22Rv1 (cell line): ENCODE measurements at regions not wholly inside any gene's neighbourhood (a gene's known extent, or its start where the extent isn't known, plus 50 kb on each side); places are given as distances from the start of the nearest gene placed in this dataset.
A peak's percentile ranks its signal among the peaks of the same experiment; 100 is the strongest.

Experiments
- H3K27ac ChIP-seq: fragments of 450-650 bp; 2 replicates; pipeline ENCODE4 v1.5.1; 2017
- CTCF ChIP-seq: fragments of 450-650 bp; IDR thresholded peaks from 2 replicates; pipeline ENCODE4 v1.5.1; 2017; ENCODE audit warnings: mild to moderate bottlenecking
- ZFX ChIP-seq: fragments of 450-650 bp; IDR thresholded peaks from 2 replicates; pipeline ENCODE4 v1.6.1; 2017; ENCODE audit warnings: antibody characterized with exemption, borderline replicate concordance

- TF ChIP-seq CTCF: no peak
- no peak for TF ChIP-seq ZFX
- no peak overlapping the region for H3K27ac ChIP-seq
Observed at GRCh38 chr12:97946701-97947100, 484.1 kb downstream of the RMST start.

GRCh38 chr12:97948591-97948990 lies 486.0 kb downstream of the RMST start:
- TF ChIP-seq ZFX (no peak), CTCF (no peak)
- no peak overlapping the region for H3K27ac ChIP-seq

GRCh38 chr12:97951239-97951638 lies 488.6 kb downstream of the RMST start:
- H3K27ac ChIP-seq: no peak overlapping the region
- no peak for TF ChIP-seq ZFX
- no peak for TF ChIP-seq CTCF

- H3K27ac ChIP-seq: no peak overlapping the region
- TF ChIP-seq ZFX: no peak
- TF ChIP-seq CTCF: no peak
Observed at GRCh38 chr12:97951717-97952116, 489.1 kb downstream of the RMST start.

- no peak for TF ChIP-seq ZFX
- no peak for TF ChIP-seq CTCF
Observed at GRCh38 chr12:97957109-97957508, 494.5 kb downstream of the RMST start.

GRCh38 chr12:97960225-97960624 lies 497.6 kb downstream of the RMST start:
- no peak for TF ChIP-seq CTCF
- H3K27ac ChIP-seq: no peak overlapping the region

More at GRCh38 chr12:97957109-97957508, 494.5 kb downstream of the RMST start:
- no peak overlapping the region for H3K27ac ChIP-seq

- H3K27ac ChIP-seq: no peak overlapping the region
- peak; percentile 94 for TF ChIP-seq CTCF
- no peak for TF ChIP-seq ZFX
Observed at GRCh38 chr12:97960741-97961608, 498.4 kb downstream of the RMST start.
